RCC 7860 (cell line): ENCODE measurements at regions not wholly inside any gene's neighbourhood (a gene's known extent, or its start where the extent isn't known, plus 50 kb on each side); places are given as distances from the start of the nearest gene placed in this dataset.
A peak's percentile ranks its signal among the peaks of the same experiment; 100 is the strongest.

Source experiments
- DNase-seq: peaks from one replicate; pipeline ENCODE4 v3.0.0-alpha.2; 2015; ENCODE audit warnings: low spot score
- FAIRE-seq: peaks from 2 replicates; lab custom pipeline; 2012; peaks lifted over from hg19 to GRCh38; lab: Jason Lieb, UNC

GRCh38 chr3:157647820-157648219, 144.6 kb upstream of the VEPH1 start:
- DNase-seq (no peak), FAIRE-seq (no peak)

- no peak for FAIRE-seq
- DNase-seq, result no peak
Observed at GRCh38 chr3:157639756-157640426, 136.7 kb upstream of the VEPH1 start.

- FAIRE-seq, result no peak
- DNase-seq, result no peak
Observed at GRCh38 chr3:157637866-157638265, 134.7 kb upstream of the VEPH1 start.

- FAIRE-seq, result no peak
- no peak for DNase-seq
Observed at GRCh38 chr3:157633241-157633640, 130.0 kb upstream of the VEPH1 start.

DNA sequence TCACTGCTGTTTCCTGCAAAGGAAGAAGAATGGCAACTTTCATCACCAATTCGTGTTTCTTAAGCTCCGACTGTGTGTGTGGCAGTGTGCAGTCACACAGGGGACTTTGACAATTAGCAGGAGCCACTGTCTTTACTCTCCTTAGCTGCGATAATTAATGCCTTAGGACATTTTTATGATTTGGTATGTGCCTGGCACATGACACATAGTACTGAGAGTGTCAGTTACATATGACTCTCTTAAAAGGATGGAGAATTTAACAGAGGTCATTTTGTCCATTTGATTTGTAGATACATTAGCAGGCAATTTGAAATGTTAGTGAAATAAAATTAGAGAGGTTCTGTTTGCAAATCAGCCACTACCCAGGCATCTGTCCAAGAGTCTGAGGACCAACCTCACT, 128.9 kb upstream of the VEPH1 start:
- DNase-seq (no peak), FAIRE-seq (no peak)

DNA sequence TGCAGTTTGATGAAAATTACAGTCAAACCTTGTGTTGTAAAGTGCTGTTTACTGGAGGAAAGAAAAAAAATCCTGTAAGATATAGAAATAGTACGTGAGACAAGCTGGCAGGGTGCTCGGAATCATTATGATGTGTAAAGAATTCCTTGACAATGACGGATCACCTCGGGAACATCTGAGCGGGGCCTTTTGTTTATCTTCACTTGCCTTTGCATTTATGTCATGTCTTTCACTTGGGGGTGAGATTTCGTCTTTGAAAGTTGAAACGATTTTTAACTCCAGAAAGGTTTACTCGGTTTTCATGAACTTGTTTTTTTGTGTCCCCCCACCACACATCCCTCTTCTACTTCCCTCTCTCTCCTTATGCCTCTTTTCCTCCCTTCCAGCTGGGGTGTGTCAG, 128.3 kb upstream of the VEPH1 start:
- no peak for FAIRE-seq

GRCh38 chr3:157626817-157627216, 123.6 kb upstream of the VEPH1 start:
- DNase-seq, result no peak
- no peak for FAIRE-seq

More for the DNA sequence above, 128.3 kb upstream of the VEPH1 start:
- no peak for DNase-seq

DNA sequence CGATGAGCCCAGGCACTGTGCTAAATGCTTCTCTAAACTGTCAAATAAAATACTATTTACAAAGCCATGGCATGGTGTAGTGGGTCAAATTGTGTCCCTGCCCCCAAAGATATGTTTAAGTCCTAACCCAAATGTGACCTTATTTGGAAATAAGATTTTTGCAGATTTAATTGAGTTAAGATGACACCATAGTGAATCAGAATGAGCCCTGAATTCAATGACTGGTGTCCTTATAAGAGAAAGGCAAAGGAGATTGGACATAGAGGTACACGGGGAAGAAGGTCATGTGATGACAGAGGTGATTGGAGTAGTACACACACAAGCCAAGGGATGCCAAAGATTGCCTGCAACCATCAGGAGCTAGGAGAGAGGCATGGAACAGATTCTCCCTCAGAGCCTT, 121.6 kb upstream of the VEPH1 start:
- FAIRE-seq (no peak), DNase-seq (no peak)

DNA sequence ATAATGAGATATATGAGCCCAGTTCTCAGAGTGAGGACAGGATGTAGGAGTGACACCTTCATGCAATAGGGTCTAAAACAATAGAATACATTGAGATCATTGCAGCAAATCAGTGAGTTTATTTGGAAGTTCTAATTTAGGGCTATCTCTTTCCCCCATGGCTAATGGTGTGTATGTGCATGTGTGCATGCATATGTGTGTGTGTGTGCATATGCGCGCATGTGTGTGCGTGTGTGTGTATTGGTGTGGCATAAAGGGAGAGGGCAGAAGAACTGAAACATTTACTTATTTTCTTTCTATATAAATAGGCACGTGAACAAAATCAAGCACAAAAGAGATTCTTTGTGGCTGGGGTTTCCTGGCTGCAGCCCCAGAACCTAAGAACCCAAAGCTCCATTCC, 115.7 kb upstream of the VEPH1 start:
- FAIRE-seq (no peak), DNase-seq (no peak)

DNA sequence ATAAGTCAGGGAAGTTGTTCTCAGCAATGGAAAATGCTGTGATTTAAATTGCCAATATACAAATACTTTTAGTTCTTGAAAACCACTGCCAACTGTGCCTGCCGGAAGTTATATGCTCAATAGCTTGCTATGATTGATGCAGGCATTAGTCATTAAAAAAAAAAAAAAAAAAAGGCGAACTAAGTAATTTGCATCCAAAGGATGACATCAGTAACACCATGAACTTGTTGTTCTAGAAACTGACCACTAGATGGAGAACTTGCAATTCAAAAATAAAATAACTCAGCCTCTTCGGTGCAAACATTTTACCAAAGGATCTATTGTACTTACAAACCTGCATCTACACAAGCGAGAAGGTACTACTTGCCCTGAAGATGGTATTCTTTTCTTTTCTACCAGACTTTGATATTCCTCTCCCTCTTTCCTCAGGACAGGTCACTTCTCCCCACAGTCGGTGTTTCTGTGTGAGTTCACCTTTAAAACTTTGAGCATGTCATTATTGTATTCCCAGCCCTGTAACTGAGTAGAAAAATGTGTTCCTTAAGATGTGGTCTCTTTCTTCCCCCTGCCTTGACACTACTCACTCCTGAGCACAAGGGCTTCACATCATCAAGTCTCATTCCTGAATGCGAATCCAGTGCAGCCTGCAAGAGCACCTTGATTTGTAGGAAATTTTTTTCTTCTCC, 115.0 kb upstream of the VEPH1 start:
- DNase-seq (peak; percentile 65), FAIRE-seq (peak; percentile 86)

- DNase-seq (no peak), FAIRE-seq (no peak)
Observed at GRCh38 chr3:157614896-157615295, 111.7 kb upstream of the VEPH1 start.

- no peak for DNase-seq
- FAIRE-seq, result no peak
Observed at GRCh38 chr3:157611536-157612076, 108.4 kb upstream of the VEPH1 start.

DNA sequence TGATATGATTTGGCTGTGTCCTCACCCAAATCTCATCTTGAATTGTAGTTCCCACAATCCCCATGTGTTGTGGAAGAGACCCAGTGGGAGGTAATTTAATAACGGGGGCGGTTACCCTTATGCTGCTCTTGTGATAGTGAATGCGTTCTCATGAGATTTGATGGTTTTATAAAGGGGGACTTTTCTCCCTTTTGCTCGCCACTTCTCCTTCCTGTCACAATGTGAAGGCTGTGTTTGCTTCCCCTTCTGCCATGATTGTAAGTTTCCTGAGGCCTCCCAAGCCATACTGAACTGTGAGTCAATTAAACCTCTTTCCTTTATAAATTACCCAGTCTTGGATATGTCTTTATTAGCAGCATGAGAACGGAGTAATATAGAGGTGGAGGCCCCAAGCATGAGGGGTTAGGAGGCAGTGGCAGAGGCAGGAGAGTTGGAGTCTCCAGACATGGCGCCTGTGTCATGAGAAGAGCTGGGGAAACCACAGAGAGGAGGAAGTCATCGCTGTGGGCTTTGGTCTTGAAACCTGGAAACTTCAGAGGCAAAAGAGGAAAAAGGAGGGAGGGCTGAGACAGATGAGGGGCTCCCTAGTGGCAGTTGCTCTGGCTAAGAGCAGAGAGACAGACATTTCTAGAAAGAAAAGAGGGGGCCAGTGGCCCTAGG, 107.8 kb upstream of the VEPH1 start:
- DNase-seq, result no peak

GRCh38 chr3:157607826-157608405, 104.7 kb upstream of the VEPH1 start:
- no peak for FAIRE-seq
- DNase-seq, result no peak

More for the DNA sequence above, 107.8 kb upstream of the VEPH1 start:
- FAIRE-seq, result no peak

GRCh38 chr3:157606852-157607197, 103.6 kb upstream of the VEPH1 start:
- DNase-seq, result no peak
- no peak for FAIRE-seq

GRCh38 chr3:157606011-157606851, 103.0 kb upstream of the VEPH1 start:
- peak; percentile 64 for FAIRE-seq
- peak; percentile 58 for DNase-seq

GRCh38 chr3:157605356-157605755, 102.1 kb upstream of the VEPH1 start:
- DNase-seq (no peak), FAIRE-seq (no peak)

GRCh38 chr3:157602424-157602823, 99.2 kb upstream of the VEPH1 start:
- DNase-seq (no peak), FAIRE-seq (no peak)

DNA sequence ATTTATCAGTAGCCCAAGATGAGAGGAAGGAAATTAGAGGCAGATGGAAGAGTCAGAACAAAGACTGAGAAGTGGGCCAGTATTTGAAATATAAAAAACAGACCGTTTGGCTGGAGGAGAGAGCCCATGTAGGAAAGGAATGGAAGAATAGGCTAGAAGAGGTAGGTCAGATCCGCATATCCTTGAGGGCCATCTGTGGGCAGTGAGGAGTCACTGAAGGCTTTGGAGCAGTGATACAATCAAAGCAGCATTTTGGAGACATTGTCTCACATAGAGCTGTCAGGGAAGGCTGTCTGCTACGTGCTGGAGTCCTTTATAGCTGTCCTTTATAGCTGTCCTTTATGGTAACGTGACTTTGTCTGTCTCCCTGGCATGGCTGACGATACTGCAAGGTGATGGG, 92.0 kb upstream of the VEPH1 start:
- FAIRE-seq, result no peak
- DNase-seq, result no peak

GRCh38 chr3:157594413-157594812, 91.2 kb upstream of the VEPH1 start:
- FAIRE-seq (no peak), DNase-seq (no peak)

GRCh38 chr3:157592769-157593168, 89.6 kb upstream of the VEPH1 start:
- no peak for FAIRE-seq
- no peak for DNase-seq
